BLaER1 treated with 17β-estradiol and CSF1 and Interleukin-3, amounts not matched to agents 10 nM and 100 nM (cell line): ENCODE measurements at regions not wholly inside any gene's neighbourhood (a gene's known extent, or its start where the extent isn't known, plus 50 kb on each side); places are given as distances from the start of the nearest gene placed in this dataset.
"Not testable (repeated sequence)": the region's sequence is repeated elsewhere in the genome, so short reads cannot be mapped to it uniquely, and the experiment has no call there.

Source experiments
- H3K27ac ChIP-seq, 11 experiments: shearing (Covaris generic); formaldehyde crosslinking; 2 replicates each; pipeline ENCODE4 v1.8.1; 2022
- H3K27me3 ChIP-seq, 11 experiments: shearing (Covaris generic); formaldehyde crosslinking; 2 replicates each; pipeline ENCODE4 v1.8.1; 2022
- H3K36me3 ChIP-seq, 11 experiments: shearing (Covaris generic); formaldehyde crosslinking; 2 replicates each; pipeline ENCODE4 v1.8.1; 2022
- H3K4me1 ChIP-seq, 10 experiments: shearing (Covaris generic); formaldehyde crosslinking; 2 replicates each; pipeline ENCODE4 v1.8.1; 2022
- H3K4me2 ChIP-seq, 11 experiments: shearing (Covaris generic); formaldehyde crosslinking; 2 replicates each; pipeline ENCODE4 v1.8.1; 2022
- H3K4me3 ChIP-seq, 10 experiments: shearing (Covaris generic); formaldehyde crosslinking; 2 replicates each; pipeline ENCODE4 v1.8.1; 2022
- H3K9ac ChIP-seq, 11 experiments: shearing (Covaris generic); formaldehyde crosslinking; 2 replicates each; pipeline ENCODE4 v1.8.1; 2022
- H3K9me3 ChIP-seq, 11 experiments: shearing (Covaris generic); formaldehyde crosslinking; replicated peaks in 1 of 11; 2 replicates each; pipeline ENCODE4 v1.8.1; 2022
- H4K20me1 ChIP-seq, 11 experiments: shearing (Covaris generic); formaldehyde crosslinking; 2 replicates each; pipeline ENCODE4 v1.8.1; 2022
- Cebpa-rat ChIP-seq, 11 experiments: shearing (Covaris generic); IDR thresholded peaks; 2 replicates each; pipeline ENCODE4 v1.8.1; 2022

- TF ChIP-seq Cebpa-rat (IDR thresholded peaks at IDR 0.05): no peak
- Histone ChIP-seq H4K20me1 (no peaks in the 10 kb centered on the region), H3K4me3 (no peak overlapping the region), H3K27ac (no peak overlapping the region), H3K36me3 (no peaks in the 10 kb centered on the region), H3K4me2 (no peak overlapping the region), H3K4me1 (no peaks in the 10 kb centered on the region), H3K9me3 (no peaks in the 10 kb centered on the region; a peak in 1 of 22 replicates), H3K27me3 (no peaks in the 10 kb centered on the region), H3K9ac (no peak overlapping the region)
These were observed 836.1 kb upstream of the CDH6 start for GRCh38 chr5:30357371-30357770.

GRCh38 chr5:30355675-30356074 lies 837.8 kb upstream of the CDH6 start:
- Histone ChIP-seq H4K20me1 (no peaks in the 10 kb centered on the region), H3K4me2 (no peak overlapping the region), H3K27ac (no peak overlapping the region), H3K4me1 (no peaks in the 10 kb centered on the region), H3K27me3 (no peaks in the 10 kb centered on the region), H3K9ac (no peak overlapping the region), H3K36me3 (no peaks in the 10 kb centered on the region), H3K9me3 (no peaks in the 10 kb centered on the region; a peak in 1 of 22 replicates), H3K4me3 (no peak overlapping the region)
- TF ChIP-seq Cebpa-rat (IDR thresholded peaks at IDR 0.05): no peak

- H3K27me3 ChIP-seq: no peaks in the 10 kb centered on the region
- no peak overlapping the region for H3K4me3 ChIP-seq
- no peaks in the 10 kb centered on the region for H3K36me3 ChIP-seq
- H3K4me1 ChIP-seq: no peaks in the 10 kb centered on the region
- no peak overlapping the region for H3K9ac ChIP-seq
- peaks cover 0 to 7% (median 4%) of the 10 kb centered on the region in 11 experiments; a peak in 8 of 22 replicates for H3K9me3 ChIP-seq
- no peak overlapping the region for H3K27ac ChIP-seq
- TF ChIP-seq Cebpa-rat (IDR thresholded peaks at IDR 0.05): no peak
- H3K4me2 ChIP-seq: no peak overlapping the region
- no peaks in the 10 kb centered on the region for H4K20me1 ChIP-seq
These were observed 845.6 kb upstream of the CDH6 start for GRCh38 chr5:30347858-30348257.

GRCh38 chr5:30345539-30346345 lies 847.7 kb upstream of the CDH6 start:
- H3K4me3 ChIP-seq, H3K27me3 ChIP-seq, H3K4me1 ChIP-seq, H3K36me3 ChIP-seq, H3K9ac ChIP-seq, H3K4me2 ChIP-seq, H4K20me1 ChIP-seq, H3K27ac ChIP-seq: not testable (repeated sequence)
- H3K9me3 ChIP-seq: peaks cover 0 to 12% (median 4%) of the 10 kb centered on the region in 11 experiments; a peak in 8 of 22 replicates

- H3K9ac ChIP-seq: no peak overlapping the region
- no peak overlapping the region for H3K4me2 ChIP-seq
- no peaks in the 10 kb centered on the region for H3K27me3 ChIP-seq
- no peak overlapping the region for H3K27ac ChIP-seq
- H3K9me3 ChIP-seq: peaks cover 0 to 12% (median 4%) of the 10 kb centered on the region in 11 experiments; a peak in 8 of 22 replicates
- no peaks in the 10 kb centered on the region for H4K20me1 ChIP-seq
- no peaks in the 10 kb centered on the region for H3K4me1 ChIP-seq
- no peak for TF ChIP-seq Cebpa-rat (IDR thresholded peaks at IDR 0.05)
- H3K4me3 ChIP-seq: no peak overlapping the region
- H3K36me3 ChIP-seq: no peaks in the 10 kb centered on the region
These were observed 849.8 kb upstream of the CDH6 start for GRCh38 chr5:30343707-30344106.

GRCh38 chr5:30341466-30341865 lies 852.0 kb upstream of the CDH6 start:
- no peak for TF ChIP-seq Cebpa-rat (IDR thresholded peaks at IDR 0.05)
- no peaks in the 10 kb centered on the region for H3K27me3 ChIP-seq
- no peaks in the 10 kb centered on the region for H3K4me1 ChIP-seq
- H3K36me3 ChIP-seq: no peaks in the 10 kb centered on the region
- H4K20me1 ChIP-seq: no peaks in the 10 kb centered on the region
- H3K4me3 ChIP-seq: no peak overlapping the region
- no peak overlapping the region for H3K4me2 ChIP-seq
- H3K9me3 ChIP-seq: peaks cover 0 to 12% (median 4%) of the 10 kb centered on the region in 11 experiments; a peak in 8 of 22 replicates
- H3K27ac ChIP-seq: no peak overlapping the region
- no peak overlapping the region for H3K9ac ChIP-seq

- Histone ChIP-seq H3K9ac (no peak overlapping the region), H3K36me3 (no peaks in the 10 kb centered on the region), H3K4me2 (no peak overlapping the region), H3K4me3 (no peak overlapping the region), H4K20me1 (no peaks in the 10 kb centered on the region), H3K9me3 (no peaks in the 10 kb centered on the region), H3K27ac (no peak overlapping the region), H3K4me1 (no peaks in the 10 kb centered on the region), H3K27me3 (no peaks in the 10 kb centered on the region)
- TF ChIP-seq Cebpa-rat (IDR thresholded peaks at IDR 0.05): no peak
These were observed 856.4 kb upstream of the CDH6 start for GRCh38 chr5:30337084-30337573.

- no peak for TF ChIP-seq Cebpa-rat (IDR thresholded peaks at IDR 0.05)
- no peaks in the 10 kb centered on the region for H3K27me3 ChIP-seq
- no peaks in the 10 kb centered on the region for H3K4me1 ChIP-seq
- no peak overlapping the region for H3K4me2 ChIP-seq
- no peak overlapping the region for H3K27ac ChIP-seq
- no peaks in the 10 kb centered on the region for H3K9me3 ChIP-seq
- H4K20me1 ChIP-seq: no peaks in the 10 kb centered on the region
- no peak overlapping the region for H3K9ac ChIP-seq
- H3K4me3 ChIP-seq: no peak overlapping the region
- no peaks in the 10 kb centered on the region for H3K36me3 ChIP-seq
These were observed 862.0 kb upstream of the CDH6 start for GRCh38 chr5:30331534-30331933.

GRCh38 chr5:30325795-30326194 lies 867.7 kb upstream of the CDH6 start:
- Histone ChIP-seq H3K4me1 (no peaks in the 10 kb centered on the region), H4K20me1 (no peaks in the 10 kb centered on the region), H3K4me2 (no peak overlapping the region), H3K9ac (no peak overlapping the region), H3K4me3 (no peak overlapping the region), H3K36me3 (no peaks in the 10 kb centered on the region), H3K27ac (no peak overlapping the region), H3K9me3 (no peaks in the 10 kb centered on the region), H3K27me3 (no peaks in the 10 kb centered on the region)
- TF ChIP-seq Cebpa-rat (IDR thresholded peaks at IDR 0.05): no peak

- Histone ChIP-seq H3K4me2 (no peak overlapping the region), H3K4me3 (no peak overlapping the region), H3K9me3 (no peaks in the 10 kb centered on the region), H3K27me3 (no peaks in the 10 kb centered on the region), H3K4me1 (no peaks in the 10 kb centered on the region), H4K20me1 (no peaks in the 10 kb centered on the region), H3K27ac (no peak overlapping the region), H3K36me3 (no peaks in the 10 kb centered on the region), H3K9ac (no peak overlapping the region)
- TF ChIP-seq Cebpa-rat (IDR thresholded peaks at IDR 0.05): no peak
These were observed 869.4 kb upstream of the CDH6 start for GRCh38 chr5:30324083-30324482.
